ENCODE measurements at regions not wholly inside any gene's neighbourhood (a gene's known extent, or its start where the extent isn't known, plus 50 kb on each side); places are given as distances from the start of the nearest gene placed in this dataset.

DNA sequence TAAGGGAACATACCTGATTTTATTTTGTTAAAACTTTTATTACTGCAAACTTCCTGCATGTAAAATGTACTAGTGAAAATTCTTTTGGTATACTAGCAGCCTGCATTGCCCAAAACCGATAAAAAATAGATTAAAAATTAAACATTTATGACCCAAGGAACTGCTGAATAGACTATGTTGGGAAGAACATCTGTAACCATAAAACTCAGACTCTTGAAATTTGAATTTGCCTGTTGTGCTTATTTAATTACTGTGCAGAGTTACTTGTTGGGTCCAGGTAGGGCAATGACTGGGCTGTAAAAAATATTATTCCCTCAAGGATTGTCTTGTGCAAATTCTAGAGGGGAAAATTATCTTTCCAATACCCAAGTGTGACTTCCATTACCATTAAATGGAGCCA, 193.5 kb upstream of the PITRM1 start:
- no peak for FAIRE-seq
- no peak for DNase-seq (ENCODE audit: insufficient read length)
- no peak for TF ChIP-seq POLR2A (IDR thresholded peaks at IDR 0.05; ENCODE audit: low read depth, low read length)
- no peak for TF ChIP-seq TAF1 (IDR thresholded peaks at IDR 0.05; ENCODE audit: borderline replicate concordance, low read depth, low read length)
- TF ChIP-seq POLR2AphosphoS5 (IDR thresholded peaks at IDR 0.05; ENCODE audit: low read depth, low read length), result no peak

DNA sequence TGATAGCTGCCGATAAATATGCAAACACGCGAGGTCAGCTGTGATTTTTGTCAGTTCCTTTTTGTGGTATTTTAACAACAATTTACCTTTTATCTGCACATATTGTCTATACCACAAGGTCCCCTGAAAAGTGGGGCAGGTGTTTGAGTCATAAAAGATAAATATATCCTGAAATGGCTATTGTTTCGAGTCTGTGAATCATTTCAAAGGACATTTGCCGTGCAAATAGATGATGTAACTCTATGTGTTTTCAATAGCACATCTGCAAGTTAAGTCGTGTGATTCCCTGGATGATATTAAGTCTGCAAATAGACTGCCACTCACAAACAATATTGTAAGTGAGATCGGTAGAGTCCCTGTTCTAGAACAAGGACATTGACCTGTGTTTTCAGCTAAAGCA, 193.0 kb upstream of the PITRM1 start:
- FAIRE-seq (no peak), DNase-seq (ENCODE audit: insufficient read length) (no peak)
- no peak for TF ChIP-seq TAF1 (IDR thresholded peaks at IDR 0.05; ENCODE audit: borderline replicate concordance, low read depth, low read length)
- no peak for TF ChIP-seq POLR2AphosphoS5 (IDR thresholded peaks at IDR 0.05; ENCODE audit: low read depth, low read length)
- no peak for TF ChIP-seq POLR2A (IDR thresholded peaks at IDR 0.05; ENCODE audit: low read depth, low read length)

DNA sequence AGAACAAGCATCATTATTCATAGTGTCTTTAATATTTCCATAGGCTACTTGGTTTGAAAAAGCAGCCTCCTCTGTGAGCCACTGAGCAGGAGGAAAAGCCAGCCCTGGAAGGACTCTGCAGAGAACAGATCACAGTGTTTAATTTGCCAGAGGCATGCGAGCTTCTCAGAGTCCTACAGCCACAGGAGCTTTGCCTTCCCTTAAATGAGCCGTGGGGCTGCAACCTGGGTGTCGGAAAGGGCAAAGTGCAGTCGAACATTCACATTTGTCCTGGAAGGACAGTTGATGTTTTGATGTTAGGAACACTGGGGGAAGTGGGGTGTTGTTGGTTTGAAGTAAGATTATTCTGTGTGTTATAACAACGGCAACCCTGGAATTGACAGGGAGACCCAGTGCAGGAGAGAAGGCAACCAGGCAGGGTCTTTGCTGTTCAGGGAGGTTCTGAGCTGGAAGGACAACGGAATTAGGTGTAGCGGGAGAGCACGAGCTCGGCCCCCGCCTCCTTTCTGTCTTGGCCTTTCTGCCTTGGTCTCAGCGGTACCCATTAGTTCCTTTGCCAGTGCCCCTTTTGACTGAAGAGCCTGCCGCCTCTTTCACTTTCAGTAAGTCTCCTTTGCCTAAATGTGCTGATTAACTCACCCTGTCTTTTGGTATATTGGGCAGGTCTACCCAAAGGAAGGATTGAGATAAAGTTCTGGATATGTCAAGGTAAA, 192.3 kb upstream of the PITRM1 start:
- DNase-seq (ENCODE audit: insufficient read length), result no peak
- TF ChIP-seq POLR2A (IDR thresholded peaks at IDR 0.05; ENCODE audit: low read depth, low read length) (no peak), TAF1 (IDR thresholded peaks at IDR 0.05; ENCODE audit: borderline replicate concordance, low read depth, low read length) (no peak), POLR2AphosphoS5 (IDR thresholded peaks at IDR 0.05; ENCODE audit: low read depth, low read length) (no peak)
- no peak for FAIRE-seq

DNA sequence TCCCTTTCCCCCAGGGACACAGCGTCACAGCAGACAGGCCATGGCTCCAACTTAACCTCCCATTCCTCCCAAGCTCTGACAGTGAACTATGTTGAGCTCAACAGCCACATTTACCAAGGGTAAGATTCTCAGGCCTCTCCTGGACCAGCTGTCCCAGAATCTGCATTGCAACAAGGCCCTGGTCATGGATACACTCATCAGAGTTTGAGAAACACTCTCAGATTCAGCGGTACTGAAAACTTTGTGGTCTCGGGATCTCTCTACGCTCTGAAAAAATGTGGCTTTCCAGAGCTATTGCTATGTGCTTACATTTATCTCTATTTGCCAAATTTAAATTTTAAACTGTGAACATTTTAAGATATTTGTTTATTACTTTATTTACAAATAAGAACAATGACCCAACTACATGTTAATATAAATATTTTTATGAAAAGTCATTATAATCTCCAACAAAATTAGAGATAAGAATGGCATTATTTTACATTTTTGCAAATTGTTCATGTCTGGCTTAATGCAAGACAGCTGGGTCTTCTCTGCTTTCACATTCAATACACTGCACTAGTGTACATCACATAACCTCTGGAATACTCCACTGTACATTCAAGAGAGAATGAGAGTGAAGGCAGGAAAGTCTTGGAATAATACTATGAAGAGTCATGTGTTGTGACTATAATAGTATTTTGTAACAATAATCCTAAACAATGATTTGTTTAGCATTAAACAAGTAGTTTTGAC, 190.9 kb upstream of the PITRM1 start:
- TF ChIP-seq POLR2A (IDR thresholded peaks at IDR 0.05; ENCODE audit: low read depth, low read length), result no peak
- TF ChIP-seq TAF1 (IDR thresholded peaks at IDR 0.05; ENCODE audit: borderline replicate concordance, low read depth, low read length), result no peak
- no peak for TF ChIP-seq POLR2AphosphoS5 (IDR thresholded peaks at IDR 0.05; ENCODE audit: low read depth, low read length)
- FAIRE-seq, result no peak

DNA sequence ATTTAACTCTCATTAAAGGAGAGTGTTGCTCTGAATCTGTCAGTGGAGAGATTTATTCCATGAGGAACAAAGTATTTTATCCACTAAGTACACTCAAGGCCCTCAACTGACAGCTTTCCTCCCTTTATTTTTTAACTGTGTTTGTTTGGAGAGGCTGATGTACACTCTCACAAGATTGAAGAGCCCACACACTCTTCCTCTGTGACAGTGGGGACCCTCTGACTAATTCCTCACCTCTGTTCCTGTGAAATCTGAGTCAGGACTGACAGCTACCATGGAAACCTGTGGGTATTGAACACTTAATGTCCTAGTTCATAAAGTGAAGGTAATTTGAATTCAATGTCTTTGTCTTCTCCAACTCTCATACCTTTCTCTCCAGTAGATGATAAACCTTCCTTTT, 189.8 kb upstream of the PITRM1 start:
- FAIRE-seq, result no peak

More for the DNA sequence above, 190.9 kb upstream of the PITRM1 start:
- DNase-seq (ENCODE audit: insufficient read length), result no peak

DNA sequence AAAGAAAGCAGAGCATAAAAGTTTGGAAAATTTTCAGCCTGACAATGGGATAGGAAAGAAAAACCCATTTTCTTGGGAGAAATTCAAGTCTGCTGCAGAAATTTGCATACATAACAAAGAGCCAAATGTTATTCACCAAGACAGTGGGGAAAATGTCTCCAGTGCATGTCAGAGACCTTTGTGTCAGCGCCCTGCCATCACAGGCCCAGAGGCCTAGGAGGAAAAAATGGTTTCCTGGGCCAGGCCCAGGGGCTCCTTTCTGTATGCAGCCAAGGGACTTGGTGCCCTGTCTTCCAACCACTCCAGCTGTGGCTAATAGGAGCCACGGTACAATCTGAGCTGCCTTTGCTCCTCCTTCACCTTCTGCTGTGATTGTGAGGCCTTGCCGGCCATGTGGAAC, 189.1 kb upstream of the PITRM1 start:
- TF ChIP-seq TAF1 (IDR thresholded peaks at IDR 0.05; ENCODE audit: borderline replicate concordance, low read depth, low read length), result no peak
- TF ChIP-seq POLR2A (IDR thresholded peaks at IDR 0.05; ENCODE audit: low read depth, low read length), result no peak
- TF ChIP-seq POLR2AphosphoS5 (IDR thresholded peaks at IDR 0.05; ENCODE audit: low read depth, low read length), result no peak
- DNase-seq (ENCODE audit: insufficient read length) (no peak), FAIRE-seq (no peak)

More for the DNA sequence above, 189.8 kb upstream of the PITRM1 start:
- TF ChIP-seq POLR2A (IDR thresholded peaks at IDR 0.05; ENCODE audit: low read depth, low read length) (no peak), POLR2AphosphoS5 (IDR thresholded peaks at IDR 0.05; ENCODE audit: low read depth, low read length) (no peak), TAF1 (IDR thresholded peaks at IDR 0.05; ENCODE audit: borderline replicate concordance, low read depth, low read length) (no peak)
- DNase-seq (ENCODE audit: insufficient read length), result no peak

DNA sequence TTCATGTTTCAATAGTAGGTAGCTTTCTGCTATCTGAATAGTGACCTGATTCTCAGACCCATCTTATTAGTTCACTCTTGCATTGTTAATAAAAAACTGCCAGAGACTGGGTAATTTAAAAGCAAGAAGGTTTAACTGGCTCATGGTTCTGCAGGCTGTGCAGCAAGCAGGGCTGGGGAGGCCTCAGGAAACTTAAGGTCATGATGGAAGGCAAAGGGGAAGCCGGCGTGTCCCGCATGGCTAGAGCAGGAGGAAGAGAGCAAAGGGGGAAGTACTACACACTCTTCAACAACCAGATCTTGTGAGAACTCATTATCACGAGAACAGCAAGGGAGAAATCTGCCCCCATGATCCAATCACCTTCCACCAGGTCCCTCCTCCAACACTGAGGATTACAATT, 185.2 kb upstream of the PITRM1 start:
- FAIRE-seq (no peak), DNase-seq (ENCODE audit: insufficient read length) (no peak)
- no peak for TF ChIP-seq POLR2AphosphoS5 (IDR thresholded peaks at IDR 0.05; ENCODE audit: low read depth, low read length)
- TF ChIP-seq TAF1 (IDR thresholded peaks at IDR 0.05; ENCODE audit: borderline replicate concordance, low read depth, low read length), result no peak
- TF ChIP-seq POLR2A (IDR thresholded peaks at IDR 0.05; ENCODE audit: low read depth, low read length), result no peak

DNA sequence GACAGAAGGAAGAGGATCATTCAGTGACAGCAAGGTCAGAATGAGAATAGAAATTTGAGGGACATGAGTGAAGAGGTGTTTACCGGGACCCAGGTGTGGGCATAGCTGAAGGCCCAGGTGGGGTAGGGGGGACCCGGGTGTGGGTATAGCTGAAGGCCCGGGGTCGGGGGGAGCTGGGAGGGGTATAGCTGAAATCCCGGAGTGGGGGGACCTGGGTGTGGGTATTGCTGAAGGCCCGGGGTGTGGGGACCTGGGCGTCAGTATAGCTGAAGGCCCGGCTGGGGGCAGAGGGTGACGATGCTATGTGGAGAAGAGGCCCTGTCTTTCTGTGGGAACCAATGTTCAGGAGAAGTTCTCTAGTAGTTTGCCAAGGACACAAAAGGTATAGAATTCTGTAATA, 183.0 kb upstream of the PITRM1 start:
- no peak for TF ChIP-seq POLR2AphosphoS5 (IDR thresholded peaks at IDR 0.05; ENCODE audit: low read depth, low read length)
- TF ChIP-seq TAF1 (IDR thresholded peaks at IDR 0.05; ENCODE audit: borderline replicate concordance, low read depth, low read length), result no peak
- TF ChIP-seq POLR2A (IDR thresholded peaks at IDR 0.05; ENCODE audit: low read depth, low read length), result no peak
- no peak for FAIRE-seq

DNA sequence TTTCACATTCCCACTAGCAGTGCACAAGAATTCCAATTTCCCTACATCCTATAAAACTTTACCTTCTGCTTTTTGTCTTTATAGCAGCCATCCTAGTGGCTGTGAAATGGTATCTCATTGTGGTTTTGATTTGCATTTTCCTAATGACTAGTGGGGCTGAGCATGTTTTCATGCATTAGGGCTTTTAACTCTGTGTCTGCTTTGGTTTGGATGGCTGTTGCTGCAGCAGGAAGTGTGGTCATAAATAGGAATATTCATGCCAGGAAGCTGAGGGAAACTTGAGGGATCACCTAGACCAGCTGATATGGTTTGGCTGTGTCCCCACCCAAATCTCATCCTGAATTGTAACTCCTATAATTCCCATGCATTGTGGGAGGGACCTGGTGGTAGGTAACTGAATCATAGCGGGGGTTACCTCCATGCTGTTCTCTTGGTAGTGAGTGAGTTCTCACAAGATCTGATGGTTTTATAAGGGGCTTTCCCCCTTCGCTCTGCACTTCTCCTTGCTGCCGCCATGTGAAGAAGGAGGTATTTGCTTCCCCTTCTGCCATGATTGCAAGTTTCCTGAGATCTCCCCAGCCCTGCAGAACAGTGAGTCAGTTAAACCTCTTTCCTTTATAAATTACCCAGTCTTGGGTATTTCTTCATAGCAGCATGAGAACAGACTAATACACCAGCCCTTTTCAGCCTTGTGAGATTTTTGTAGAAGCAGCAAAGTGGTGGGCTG, 181.8 kb upstream of the PITRM1 start:
- FAIRE-seq (no peak), DNase-seq (ENCODE audit: insufficient read length) (no peak)
- no peak for TF ChIP-seq POLR2A (IDR thresholded peaks at IDR 0.05; ENCODE audit: low read depth, low read length)
- TF ChIP-seq TAF1 (IDR thresholded peaks at IDR 0.05; ENCODE audit: borderline replicate concordance, low read depth, low read length), result no peak
- TF ChIP-seq POLR2AphosphoS5 (IDR thresholded peaks at IDR 0.05; ENCODE audit: low read depth, low read length), result no peak

More for the DNA sequence above, 183.0 kb upstream of the PITRM1 start:
- no peak for DNase-seq (ENCODE audit: insufficient read length)

DNA sequence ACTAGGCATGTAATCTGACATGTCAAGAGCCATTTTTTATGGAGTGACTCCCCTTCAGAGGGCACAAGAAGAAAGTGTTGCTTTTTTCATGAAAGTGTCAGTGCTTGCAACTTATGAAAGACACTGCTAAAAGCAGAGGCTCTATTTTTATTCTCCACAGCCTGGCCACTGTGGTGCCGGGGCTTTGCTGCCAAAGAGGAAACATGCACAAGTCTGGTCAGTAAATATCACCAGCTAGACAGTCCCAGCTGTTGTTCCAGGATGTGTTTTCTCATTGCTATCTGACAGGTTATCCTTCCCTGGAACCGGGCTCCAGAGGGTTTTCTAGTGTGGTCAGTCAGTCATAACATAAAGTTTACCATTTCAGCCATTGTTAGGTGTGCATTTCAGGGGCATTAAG, 180.7 kb upstream of the PITRM1 start:
- TF ChIP-seq TAF1 (IDR thresholded peaks at IDR 0.05; ENCODE audit: borderline replicate concordance, low read depth, low read length) (no peak), POLR2AphosphoS5 (IDR thresholded peaks at IDR 0.05; ENCODE audit: low read depth, low read length) (no peak), POLR2A (IDR thresholded peaks at IDR 0.05; ENCODE audit: low read depth, low read length) (no peak)
- no peak for FAIRE-seq

DNA sequence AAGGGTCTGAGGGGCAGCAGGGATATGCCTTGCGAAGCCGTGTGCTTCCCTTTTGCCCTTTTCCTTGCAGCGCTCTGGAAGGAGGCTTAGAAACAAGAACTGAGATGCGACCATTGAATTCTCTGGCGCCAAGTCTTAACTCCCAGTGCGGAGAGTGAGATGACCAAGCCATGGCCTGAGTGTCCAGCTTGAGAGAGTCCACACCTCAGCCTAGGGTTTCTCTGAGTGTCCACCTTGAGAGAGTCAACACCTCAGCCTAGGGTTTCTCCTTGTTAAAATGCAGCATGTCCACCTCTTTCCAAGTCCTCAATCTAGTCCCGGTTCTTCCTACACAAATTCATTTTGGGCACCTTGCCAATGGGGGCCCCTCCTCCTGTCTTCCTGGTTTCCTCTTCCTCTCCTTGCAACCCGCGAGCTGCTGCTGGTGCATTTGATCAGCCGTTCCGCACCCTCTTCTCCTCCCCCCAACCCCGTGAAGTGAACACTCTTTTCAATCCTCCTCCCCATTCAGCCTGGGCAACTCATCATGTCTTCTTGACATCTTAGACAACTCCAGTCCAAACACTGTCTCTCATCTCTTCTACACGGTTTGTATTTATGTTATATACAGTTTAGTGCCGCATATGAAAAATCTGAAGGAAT, 178.2 kb upstream of the PITRM1 start:
- FAIRE-seq, result no peak
- no peak for DNase-seq (ENCODE audit: insufficient read length)
- TF ChIP-seq POLR2A (IDR thresholded peaks at IDR 0.05; ENCODE audit: low read depth, low read length) (no peak), TAF1 (IDR thresholded peaks at IDR 0.05; ENCODE audit: borderline replicate concordance, low read depth, low read length) (no peak), POLR2AphosphoS5 (IDR thresholded peaks at IDR 0.05; ENCODE audit: low read depth, low read length) (no peak)

More for the DNA sequence above, 180.7 kb upstream of the PITRM1 start:
- no peak for DNase-seq (ENCODE audit: insufficient read length)

Data from GM12892 (cell line).